ENCODE measurements at regions not wholly inside any gene's neighbourhood (a gene's known extent, or its start where the extent isn't known, plus 50 kb on each side); places are given as distances from the start of the nearest gene placed in this dataset.

- TF ChIP-seq CTCF (IDR thresholded peaks at IDR 0.05) (no peak), POLR2A (IDR thresholded peaks at IDR 0.05) (no peak)
Measured at GRCh38 chr1:243984788-243985187, 66.3 kb upstream of the ZBTB18 start.
